ENCODE measurements at regions not wholly inside any gene's neighbourhood (a gene's known extent, or its start where the extent isn't known, plus 50 kb on each side); places are given as distances from the start of the nearest gene placed in this dataset.

DNA sequence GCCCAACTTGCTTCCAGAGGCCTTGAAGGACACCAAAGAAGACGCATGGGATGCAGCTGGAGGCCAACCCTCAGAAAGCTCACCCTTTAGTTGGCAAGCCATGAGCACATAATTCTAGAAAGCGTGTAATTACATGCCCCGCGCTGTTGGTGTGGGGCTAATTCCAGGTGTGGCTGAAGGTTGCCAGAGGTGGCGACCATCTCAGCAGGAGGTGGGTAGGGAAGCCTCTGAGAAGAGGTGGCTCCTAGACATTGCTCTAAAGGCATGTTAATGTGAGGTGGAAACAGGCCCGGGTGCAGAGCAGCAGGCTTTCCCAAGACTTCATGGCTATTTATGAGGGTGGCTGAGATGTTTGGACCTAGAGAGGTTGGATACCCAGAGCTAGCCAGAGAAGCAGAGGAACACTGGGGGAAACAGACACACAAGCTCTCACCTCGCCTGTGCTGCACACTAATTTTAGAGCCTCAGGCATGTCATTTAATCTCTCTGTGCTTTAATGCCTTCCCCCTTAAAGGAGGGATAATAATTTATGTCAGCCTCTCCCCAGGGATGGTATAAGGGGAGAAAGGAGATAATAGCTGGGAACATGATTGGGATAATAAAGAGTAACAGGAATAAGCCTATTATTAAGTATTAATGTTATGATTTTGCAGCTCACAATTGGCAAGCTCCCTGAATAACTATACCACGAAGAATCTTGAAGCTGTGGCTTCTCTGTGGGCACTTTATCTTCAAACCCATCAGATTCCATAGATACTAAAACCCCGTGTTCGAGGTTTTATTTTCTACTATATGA lies 60.0 kb upstream of the HELT start (continued):
- no peak for TF ChIP-seq SIN3A (conservative IDR thresholded peaks at IDR 0.05 in 1 of 2, IDR thresholded peaks at IDR 0.05 in 1 of 2; ENCODE audit: low read depth in 1 of 2, low read length in 2 of 2)
- TF ChIP-seq CBX8 (IDR thresholded peaks at IDR 0.05; ENCODE audit: borderline replicate concordance, low read depth, low read length), result no peak
- TF ChIP-seq SUZ12 (IDR thresholded peaks at IDR 0.05; ENCODE audit: low read length), result no peak
- no peak for TF ChIP-seq GTF2F1 (IDR thresholded peaks at IDR 0.05; ENCODE audit: borderline replicate concordance, low read depth, low read length)
- no peak for TF ChIP-seq RXRA (IDR thresholded peaks at IDR 0.05; ENCODE audit: insufficient read depth, low read depth, low read length)
- TF ChIP-seq SRF (IDR thresholded peaks at IDR 0.05; ENCODE audit: low read depth, low read length), result no peak
- TF ChIP-seq POLR2AphosphoS5 (IDR thresholded peaks at IDR 0.05; ENCODE audit: low read depth, low read length), result no peak

Data from H1 (cell line).